BE2C (cell line): ENCODE measurements at regions not wholly inside any gene's neighbourhood (a gene's known extent, or its start where the extent isn't known, plus 50 kb on each side); places are given as distances from the start of the nearest gene placed in this dataset.

Experiments used
- DNase-seq: peaks from one replicate; pipeline ENCODE4 v3.0.0-alpha.2; 2020
- H3K27me3 ChIP-seq: fragments of 250-450 bp; sonication (Bioruptor Pico); 2 replicates; pipeline ENCODE4 v1.5.1; 2020; ENCODE audit warnings: mild to moderate bottlenecking
- H3K36me3 ChIP-seq: fragments of 250-450 bp; sonication (Bioruptor Pico); 2 replicates; pipeline ENCODE4 v1.5.1; 2020; ENCODE audit warnings: mild to moderate bottlenecking
- H3K4me1 ChIP-seq: fragments of 250-450 bp; sonication (Bioruptor Pico); 2 replicates; pipeline ENCODE4 v1.5.1; 2020
- H3K4me3 ChIP-seq: 2 replicates; pipeline ENCODE4 v1.5.1; 2011; ENCODE audit warnings: low read depth, low read length
- H3K9me3 ChIP-seq: fragments of 250-450 bp; sonication (Bioruptor Pico); 2 replicates; pipeline ENCODE4 v1.5.1; 2020
- CTCF ChIP-seq: IDR thresholded peaks from 2 replicates; pipeline ENCODE4 v1.5.1; 2012; ENCODE audit warnings: mild to moderate bottlenecking, low read depth, low read length

- DNase-seq: no peak
Observed at GRCh38 chr17:77462090-77462489, 321.3 kb downstream of the SEC14L1 start.

GRCh38 chr17:77462553-77463497, 322.1 kb downstream of the SEC14L1 start:
- no peaks in the 10 kb centered on the region for H3K9me3 ChIP-seq
- no peaks in the 10 kb centered on the region for H3K27me3 ChIP-seq
- H3K4me3 ChIP-seq: no peak overlapping the region
- no peak for DNase-seq
- no peak for TF ChIP-seq CTCF
- no peaks in the 10 kb centered on the region; the same call in 1 of the 2 replicates for H3K4me1 ChIP-seq
- H3K36me3 ChIP-seq: peaks cover 11% of the 10 kb centered on the region

More at GRCh38 chr17:77462090-77462489, 321.3 kb downstream of the SEC14L1 start:
- H3K9me3 ChIP-seq: no peaks in the 10 kb centered on the region
- peaks cover 11% of the 10 kb centered on the region for H3K36me3 ChIP-seq
- H3K4me3 ChIP-seq: no peak overlapping the region
- TF ChIP-seq CTCF: no peak
- no peaks in the 10 kb centered on the region; the same call in 1 of the 2 replicates for H3K4me1 ChIP-seq
- no peaks in the 10 kb centered on the region for H3K27me3 ChIP-seq

GRCh38 chr17:77464988-77465357, 324.2 kb downstream of the SEC14L1 start:
- no peak overlapping the region for H3K4me3 ChIP-seq
- no peak for TF ChIP-seq CTCF
- DNase-seq: no peak
- no peaks in the 10 kb centered on the region; the same call in none of the 2 replicates for H3K4me1 ChIP-seq
- H3K9me3 ChIP-seq: no peaks in the 10 kb centered on the region
- H3K36me3 ChIP-seq: peaks cover 11% of the 10 kb centered on the region
- no peaks in the 10 kb centered on the region for H3K27me3 ChIP-seq

- peaks cover 5% of the 10 kb centered on the region for H3K4me1 ChIP-seq
- H3K9me3 ChIP-seq: no peaks in the 10 kb centered on the region
- H3K27me3 ChIP-seq: no peaks in the 10 kb centered on the region
- H3K36me3 ChIP-seq: peaks cover 11% of the 10 kb centered on the region
- no peak for DNase-seq
- TF ChIP-seq CTCF: no peak
- H3K4me3 ChIP-seq: no peak overlapping the region
Observed at GRCh38 chr17:77465358-77466041, 324.7 kb downstream of the SEC14L1 start.

- no peak for DNase-seq
- Histone ChIP-seq H3K9me3 (no peaks in the 10 kb centered on the region), H3K4me1 (peaks cover 11% of the 10 kb centered on the region), H3K27me3 (no peaks in the 10 kb centered on the region), H3K4me3 (no peak overlapping the region), H3K36me3 (peaks cover 11% of the 10 kb centered on the region)
- no peak for TF ChIP-seq CTCF
Observed at GRCh38 chr17:77466140-77466539, 325.4 kb downstream of the SEC14L1 start.
